Upper lobe of left lung (tissue), 4 donors: ENCODE measurements at regions not wholly inside any gene's neighbourhood (a gene's known extent, or its start where the extent isn't known, plus 50 kb on each side); places are given as distances from the start of the nearest gene placed in this dataset.

Experiments
- CTCF ChIP-seq, 6 experiments: fragments of 450-650 bp in 4 of 6; fragments of 200-600 bp in 2 of 6; sonication (generic) in 2 of 6; IDR thresholded peaks; one replicate each; pipeline ENCODE4 v1.5.1; 2016 to 2019; ENCODE audit warnings: antibody characterized with exemption in 6 of 6
- EP300 ChIP-seq, 4 donors: sonication (generic); formaldehyde crosslinking; IDR thresholded peaks; one replicate each; pipeline ENCODE4 v1.5.1; 2017; ENCODE audit warnings: antibody characterized with exemption in 4 of 4, control low read depth in 2 of 4
- POLR2A ChIP-seq, 4 donors: fragments of 450-650 bp; IDR thresholded peaks; one replicate each; pipeline ENCODE4 v1.5.1; 2016 to 2017; ENCODE audit warnings: antibody characterized with exemption in 4 of 4, mild to moderate bottlenecking in 2 of 4
- POLR2AphosphoS5 ChIP-seq, 2 donors: sonication (generic); formaldehyde crosslinking; IDR thresholded peaks; one replicate each; pipeline ENCODE4 v1.5.1; 2017; ENCODE audit warnings: antibody characterized with exemption in 2 of 2

GRCh38 chr15:35605764-35606449, 59.9 kb upstream of the DPH6 start:
- TF ChIP-seq CTCF (IDR thresholded peaks at IDR 0.05), result no peak
- no peak for TF ChIP-seq POLR2A (IDR thresholded peaks at IDR 0.05)
- no peak for TF ChIP-seq EP300 (IDR thresholded peaks at IDR 0.05)
- no peak for TF ChIP-seq POLR2AphosphoS5 (IDR thresholded peaks at IDR 0.05)
